HL-60 (cell line): ENCODE measurements at regions not wholly inside any gene's neighbourhood (a gene's known extent, or its start where the extent isn't known, plus 50 kb on each side); places are given as distances from the start of the nearest gene placed in this dataset.

Source experiments
- GABPA ChIP-seq: IDR thresholded peaks from 2 replicates; pipeline ENCODE4 v1.6.1; 2012; ENCODE audit warnings: low read depth
- POLR2AphosphoS5 ChIP-seq: IDR thresholded peaks from 2 replicates; pipeline ENCODE4 v1.6.1; 2012; ENCODE audit warnings: low read depth
- TF ChIP-seq, protein P1 (sequence below): IDR thresholded peaks from one replicate; pipeline ENCODE4 v1.5.1; 2011; ENCODE audit warnings: low read length, control low read depth, inconsistent platforms; ENCODE audit not compliant: insufficient read depth
- TF ChIP-seq, protein P2 (sequence below): IDR thresholded peaks from 2 replicates; pipeline ENCODE4 v1.6.1; 2012; ENCODE audit warnings: low read depth; ENCODE audit not compliant: insufficient replicate concordance

DNA sequence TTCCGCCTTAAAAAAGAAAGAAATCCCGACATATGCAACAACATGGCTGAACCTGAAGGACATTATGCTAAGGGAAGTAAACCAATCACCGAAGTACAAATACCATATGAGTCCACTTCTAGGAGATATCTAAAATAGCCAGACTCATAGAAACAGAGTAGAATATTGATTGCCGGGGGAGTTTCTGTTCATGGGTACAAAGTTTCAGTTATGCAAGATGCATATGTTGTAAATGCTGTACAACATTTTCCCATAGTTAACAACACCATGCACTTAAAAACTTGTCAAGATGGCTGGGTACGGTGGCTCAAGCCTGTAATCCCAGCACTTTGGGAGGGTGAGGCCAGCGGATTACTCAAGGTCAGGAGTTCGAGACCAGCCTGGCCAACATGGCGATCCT lies 251.5 kb upstream of the EEF2KMT start:
- no peak for TF ChIP-seq POLR2AphosphoS5
- TF ChIP-seq, protein P1, sequence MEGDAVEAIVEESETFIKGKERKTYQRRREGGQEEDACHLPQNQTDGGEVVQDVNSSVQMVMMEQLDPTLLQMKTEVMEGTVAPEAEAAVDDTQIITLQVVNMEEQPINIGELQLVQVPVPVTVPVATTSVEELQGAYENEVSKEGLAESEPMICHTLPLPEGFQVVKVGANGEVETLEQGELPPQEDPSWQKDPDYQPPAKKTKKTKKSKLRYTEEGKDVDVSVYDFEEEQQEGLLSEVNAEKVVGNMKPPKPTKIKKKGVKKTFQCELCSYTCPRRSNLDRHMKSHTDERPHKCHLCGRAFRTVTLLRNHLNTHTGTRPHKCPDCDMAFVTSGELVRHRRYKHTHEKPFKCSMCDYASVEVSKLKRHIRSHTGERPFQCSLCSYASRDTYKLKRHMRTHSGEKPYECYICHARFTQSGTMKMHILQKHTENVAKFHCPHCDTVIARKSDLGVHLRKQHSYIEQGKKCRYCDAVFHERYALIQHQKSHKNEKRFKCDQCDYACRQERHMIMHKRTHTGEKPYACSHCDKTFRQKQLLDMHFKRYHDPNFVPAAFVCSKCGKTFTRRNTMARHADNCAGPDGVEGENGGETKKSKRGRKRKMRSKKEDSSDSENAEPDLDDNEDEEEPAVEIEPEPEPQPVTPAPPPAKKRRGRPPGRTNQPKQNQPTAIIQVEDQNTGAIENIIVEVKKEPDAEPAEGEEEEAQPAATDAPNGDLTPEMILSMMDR = no peak
- TF ChIP-seq, protein P2, sequence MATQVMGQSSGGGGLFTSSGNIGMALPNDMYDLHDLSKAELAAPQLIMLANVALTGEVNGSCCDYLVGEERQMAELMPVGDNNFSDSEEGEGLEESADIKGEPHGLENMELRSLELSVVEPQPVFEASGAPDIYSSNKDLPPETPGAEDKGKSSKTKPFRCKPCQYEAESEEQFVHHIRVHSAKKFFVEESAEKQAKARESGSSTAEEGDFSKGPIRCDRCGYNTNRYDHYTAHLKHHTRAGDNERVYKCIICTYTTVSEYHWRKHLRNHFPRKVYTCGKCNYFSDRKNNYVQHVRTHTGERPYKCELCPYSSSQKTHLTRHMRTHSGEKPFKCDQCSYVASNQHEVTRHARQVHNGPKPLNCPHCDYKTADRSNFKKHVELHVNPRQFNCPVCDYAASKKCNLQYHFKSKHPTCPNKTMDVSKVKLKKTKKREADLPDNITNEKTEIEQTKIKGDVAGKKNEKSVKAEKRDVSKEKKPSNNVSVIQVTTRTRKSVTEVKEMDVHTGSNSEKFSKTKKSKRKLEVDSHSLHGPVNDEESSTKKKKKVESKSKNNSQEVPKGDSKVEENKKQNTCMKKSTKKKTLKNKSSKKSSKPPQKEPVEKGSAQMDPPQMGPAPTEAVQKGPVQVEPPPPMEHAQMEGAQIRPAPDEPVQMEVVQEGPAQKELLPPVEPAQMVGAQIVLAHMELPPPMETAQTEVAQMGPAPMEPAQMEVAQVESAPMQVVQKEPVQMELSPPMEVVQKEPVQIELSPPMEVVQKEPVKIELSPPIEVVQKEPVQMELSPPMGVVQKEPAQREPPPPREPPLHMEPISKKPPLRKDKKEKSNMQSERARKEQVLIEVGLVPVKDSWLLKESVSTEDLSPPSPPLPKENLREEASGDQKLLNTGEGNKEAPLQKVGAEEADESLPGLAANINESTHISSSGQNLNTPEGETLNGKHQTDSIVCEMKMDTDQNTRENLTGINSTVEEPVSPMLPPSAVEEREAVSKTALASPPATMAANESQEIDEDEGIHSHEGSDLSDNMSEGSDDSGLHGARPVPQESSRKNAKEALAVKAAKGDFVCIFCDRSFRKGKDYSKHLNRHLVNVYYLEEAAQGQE = no peak
- TF ChIP-seq GABPA = no peak
